ENCODE measurements at regions not wholly inside any gene's neighbourhood (a gene's known extent, or its start where the extent isn't known, plus 50 kb on each side); places are given as distances from the start of the nearest gene placed in this dataset.

DNA sequence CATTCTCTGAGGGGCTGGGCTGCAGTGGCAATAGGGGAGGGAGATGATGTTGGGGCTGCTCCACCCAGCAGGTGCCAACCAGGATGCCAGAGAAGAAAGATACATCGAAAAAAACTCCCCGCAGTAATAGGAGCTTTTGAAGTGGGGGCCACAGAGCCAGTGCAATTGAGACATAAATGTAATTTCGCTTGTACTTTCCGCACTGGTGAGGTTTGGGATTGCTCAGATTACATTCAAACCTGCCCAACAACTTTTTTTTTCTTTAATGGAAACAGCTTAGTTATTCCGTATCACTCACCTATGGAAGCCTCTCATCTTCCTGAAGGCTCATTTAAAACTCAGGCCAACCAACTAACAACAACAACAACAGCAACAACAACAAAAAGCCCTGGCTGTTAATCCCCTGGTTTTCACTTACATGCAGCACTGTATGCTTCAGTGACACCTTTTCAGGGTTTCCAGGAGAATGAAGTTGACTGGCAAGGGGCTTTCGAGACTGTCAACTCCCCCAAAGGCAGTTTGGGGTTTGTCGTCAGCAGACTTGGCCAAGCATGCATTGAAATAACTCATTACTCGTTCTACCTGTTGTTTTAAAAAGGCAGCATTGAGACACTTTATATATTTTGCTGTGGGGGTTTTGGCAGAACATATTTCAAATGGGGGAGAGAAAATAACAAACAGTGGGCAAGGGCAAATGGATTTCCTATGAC, 163.8 kb downstream of the EBLN2 start:
- H3K27ac ChIP-seq = peak overlapping the region in 1 of 2 donors; percentile 70
- intact Hi-C loops (cut with DNase I) = loop anchor here (10.0 kb wide), 1 partner anchor 270 kb away; no protein-coding TSS in a partner anchor
- H3K36me3 ChIP-seq = no peaks in the 10 kb centered on the region
- no peak overlapping the region for H3K4me3 ChIP-seq
- H3K9me3 ChIP-seq = no peaks in the 10 kb centered on the region
- DNase-seq (ENCODE audit: low spot score in 2 of 2) = no peak
- peaks cover 4 to 17% of the 10 kb centered on the region in 2 donors for H3K4me1 ChIP-seq
- no peaks in the 10 kb centered on the region for H3K27me3 ChIP-seq
- TF ChIP-seq, protein P1, sequence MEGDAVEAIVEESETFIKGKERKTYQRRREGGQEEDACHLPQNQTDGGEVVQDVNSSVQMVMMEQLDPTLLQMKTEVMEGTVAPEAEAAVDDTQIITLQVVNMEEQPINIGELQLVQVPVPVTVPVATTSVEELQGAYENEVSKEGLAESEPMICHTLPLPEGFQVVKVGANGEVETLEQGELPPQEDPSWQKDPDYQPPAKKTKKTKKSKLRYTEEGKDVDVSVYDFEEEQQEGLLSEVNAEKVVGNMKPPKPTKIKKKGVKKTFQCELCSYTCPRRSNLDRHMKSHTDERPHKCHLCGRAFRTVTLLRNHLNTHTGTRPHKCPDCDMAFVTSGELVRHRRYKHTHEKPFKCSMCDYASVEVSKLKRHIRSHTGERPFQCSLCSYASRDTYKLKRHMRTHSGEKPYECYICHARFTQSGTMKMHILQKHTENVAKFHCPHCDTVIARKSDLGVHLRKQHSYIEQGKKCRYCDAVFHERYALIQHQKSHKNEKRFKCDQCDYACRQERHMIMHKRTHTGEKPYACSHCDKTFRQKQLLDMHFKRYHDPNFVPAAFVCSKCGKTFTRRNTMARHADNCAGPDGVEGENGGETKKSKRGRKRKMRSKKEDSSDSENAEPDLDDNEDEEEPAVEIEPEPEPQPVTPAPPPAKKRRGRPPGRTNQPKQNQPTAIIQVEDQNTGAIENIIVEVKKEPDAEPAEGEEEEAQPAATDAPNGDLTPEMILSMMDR (IDR thresholded peaks at IDR 0.05) = no peak

DNA sequence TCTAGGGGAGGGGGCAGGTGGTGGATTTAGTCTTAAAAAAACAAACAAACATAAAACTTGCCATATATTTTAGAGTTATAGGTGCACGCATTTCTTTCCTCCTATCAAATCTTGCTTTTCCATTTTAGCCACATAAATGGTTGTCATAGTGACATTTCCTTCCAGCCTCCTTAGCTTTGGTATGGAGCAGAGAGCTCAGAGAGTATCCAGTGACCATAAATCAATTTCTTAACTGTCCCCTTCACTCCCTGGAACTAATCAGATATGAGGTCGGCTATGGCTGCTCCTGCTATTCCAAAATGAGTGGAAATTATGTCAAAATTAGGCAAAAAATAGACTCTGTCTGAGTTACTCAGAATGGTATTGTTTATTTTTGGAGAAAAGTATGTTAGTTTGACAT, 164.5 kb downstream of the EBLN2 start:
- H3K9me3 ChIP-seq = no peaks in the 10 kb centered on the region
- peaks cover 4 to 17% of the 10 kb centered on the region in 2 donors for H3K4me1 ChIP-seq
- no peaks in the 10 kb centered on the region for H3K36me3 ChIP-seq
- intact Hi-C loops (cut with DNase I) = loop anchor here (10.0 kb wide), 1 partner anchor 269 kb away; no protein-coding TSS in a partner anchor
- H3K27ac ChIP-seq = peak overlapping the region; percentile 61 to 70
- no peaks in the 10 kb centered on the region for H3K27me3 ChIP-seq
- TF ChIP-seq, protein P1 (IDR thresholded peaks at IDR 0.05) = no peak
- no peak for DNase-seq (ENCODE audit: low spot score in 2 of 2)
- peak overlapping the region in 1 of 2 donors; percentile 23 for H3K4me3 ChIP-seq

DNA sequence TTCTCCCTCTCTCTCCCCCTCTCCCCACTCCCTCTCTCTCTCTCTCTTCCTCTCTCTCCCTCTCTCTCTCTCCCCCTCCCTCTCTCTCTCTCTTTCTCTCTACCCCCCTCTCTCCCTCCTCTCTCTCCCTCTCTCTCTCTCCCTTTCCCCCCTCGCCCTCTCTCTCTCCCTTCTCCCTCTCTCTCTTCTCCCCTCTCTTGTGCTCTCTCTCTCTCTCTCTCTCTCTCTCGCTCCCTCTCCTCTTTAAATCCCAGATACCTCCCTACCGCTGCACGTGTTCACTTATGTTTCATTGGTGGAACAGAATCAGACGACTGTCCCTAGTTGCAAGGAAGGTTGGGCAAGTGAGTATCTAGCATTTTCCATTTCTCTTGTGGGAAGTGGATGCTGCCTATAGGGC, 166.5 kb downstream of the EBLN2 start:
- H3K9me3 ChIP-seq = no peaks in the 10 kb centered on the region
- H3K4me3 ChIP-seq = no peak overlapping the region
- intact Hi-C loops (cut with DNase I) = loop anchor here (10.0 kb wide), 1 partner anchor 267 kb away; no protein-coding TSS in a partner anchor
- TF ChIP-seq, protein P1 (IDR thresholded peaks at IDR 0.05) = no peak
- H3K4me1 ChIP-seq = peaks cover 4 to 17% of the 10 kb centered on the region in 2 donors
- no peak overlapping the region for H3K27ac ChIP-seq
- H3K27me3 ChIP-seq = no peaks in the 10 kb centered on the region
- no peaks in the 10 kb centered on the region for H3K36me3 ChIP-seq
- no peak for DNase-seq (ENCODE audit: low spot score in 2 of 2)

DNA sequence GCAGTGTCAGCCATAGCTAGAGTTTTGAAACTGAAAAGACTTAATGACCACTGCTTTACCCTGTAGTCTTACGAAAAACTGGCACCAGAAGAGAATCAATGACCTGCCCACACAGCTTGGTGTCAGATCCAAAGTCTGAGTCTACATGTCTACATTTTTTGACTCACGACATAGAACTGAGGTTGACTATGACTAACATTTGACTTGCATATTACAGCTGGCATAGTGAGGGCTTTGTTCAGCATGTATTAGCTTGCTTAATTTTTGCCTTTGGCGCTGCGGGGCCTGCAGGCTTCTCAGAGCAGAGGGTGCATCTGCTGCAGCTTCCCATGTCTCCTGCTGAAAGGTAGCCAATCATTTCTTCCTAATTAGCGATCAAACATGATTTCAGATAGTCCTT, 167.0 kb downstream of the EBLN2 start:
- Histone ChIP-seq H3K4me3 (no peak overlapping the region), H3K9me3 (no peaks in the 10 kb centered on the region), H3K27ac (no peak overlapping the region), H3K4me1 (peaks cover 4 to 17% of the 10 kb centered on the region in 2 donors), H3K27me3 (no peaks in the 10 kb centered on the region), H3K36me3 (no peaks in the 10 kb centered on the region)
- no peak for DNase-seq (ENCODE audit: low spot score in 2 of 2)
- TF ChIP-seq, protein P1 (IDR thresholded peaks at IDR 0.05) = no peak
- intact Hi-C loops (cut with DNase I) = loop anchor here (10.0 kb wide), 1 partner anchor 266 kb away; no protein-coding TSS in a partner anchor

DNA sequence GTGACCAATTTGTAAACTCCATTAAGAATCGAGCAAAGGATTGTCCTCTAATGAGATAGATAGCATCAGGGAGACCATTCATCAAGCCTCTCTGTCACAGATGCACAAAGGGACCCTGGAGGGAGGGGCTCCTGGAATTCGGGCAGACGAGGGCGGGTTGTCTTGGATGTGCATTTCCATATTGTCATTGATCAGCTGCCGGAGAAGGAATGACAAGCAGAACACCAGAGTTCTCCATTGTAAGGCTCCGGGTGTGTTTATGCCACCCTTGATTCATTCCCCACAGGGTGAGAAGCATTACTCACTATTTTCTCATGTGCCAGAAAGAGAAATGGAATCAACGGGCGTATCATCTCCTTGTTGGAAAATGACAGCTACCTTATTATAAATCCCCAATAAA, 167.5 kb downstream of the EBLN2 start:
- Histone ChIP-seq H3K9me3 (no peaks in the 10 kb centered on the region), H3K4me3 (no peak overlapping the region), H3K27ac (no peak overlapping the region), H3K4me1 (peaks cover 4 to 17% of the 10 kb centered on the region in 2 donors), H3K36me3 (no peaks in the 10 kb centered on the region), H3K27me3 (no peaks in the 10 kb centered on the region)
- DNase-seq (ENCODE audit: low spot score in 2 of 2) = no peak
- TF ChIP-seq, protein P1 (IDR thresholded peaks at IDR 0.05) = no peak
- intact Hi-C loops (cut with DNase I) = loop anchor here (10.0 kb wide), 1 partner anchor 266 kb away; no protein-coding TSS in a partner anchor

Data from ascending aorta (tissue), 2 donors.